HG02870 (cell line): ENCODE measurements at regions not wholly inside any gene's neighbourhood (a gene's known extent, or its start where the extent isn't known, plus 50 kb on each side); places are given as distances from the start of the nearest gene placed in this dataset.
"Not testable (repeated sequence)": the region's sequence is repeated elsewhere in the genome, so short reads cannot be mapped to it uniquely, and the experiment has no call there.

Source experiments
- ATAC-seq: cut with Tn5 transposase; IDR thresholded peaks from one replicate; pipeline ENCODE4 v1.9.1; 2021; ENCODE audit warnings: mild to moderate bottlenecking, moderate library complexity; ENCODE audit not compliant: unreplicated experiment

DNA sequence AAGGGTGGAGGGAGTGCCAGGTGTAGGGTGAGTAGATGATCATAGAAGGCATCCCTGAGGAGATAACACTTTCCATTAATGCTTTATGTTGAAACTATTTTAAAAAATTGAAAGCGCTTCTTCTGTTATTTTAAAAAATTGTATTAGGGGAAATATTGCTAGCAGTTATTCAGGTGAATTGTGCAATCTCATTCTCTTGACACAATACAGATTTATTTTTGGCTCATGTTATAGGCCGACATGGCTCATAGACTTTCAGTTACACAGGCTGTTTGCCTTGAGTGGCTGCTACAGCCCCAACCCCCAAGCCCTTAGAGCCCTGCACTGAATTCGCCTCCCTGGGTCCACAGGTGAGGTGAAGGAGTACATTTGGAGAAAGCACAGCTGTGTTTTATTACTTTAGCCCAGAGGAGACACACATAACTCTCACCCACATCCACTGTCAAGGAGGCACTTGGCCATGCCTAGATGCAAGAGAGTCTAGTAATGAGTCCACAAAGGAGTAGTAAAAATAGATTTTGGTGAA is 228.2 kb downstream of the RFPL4B start:
- no peak for ATAC-seq

DNA sequence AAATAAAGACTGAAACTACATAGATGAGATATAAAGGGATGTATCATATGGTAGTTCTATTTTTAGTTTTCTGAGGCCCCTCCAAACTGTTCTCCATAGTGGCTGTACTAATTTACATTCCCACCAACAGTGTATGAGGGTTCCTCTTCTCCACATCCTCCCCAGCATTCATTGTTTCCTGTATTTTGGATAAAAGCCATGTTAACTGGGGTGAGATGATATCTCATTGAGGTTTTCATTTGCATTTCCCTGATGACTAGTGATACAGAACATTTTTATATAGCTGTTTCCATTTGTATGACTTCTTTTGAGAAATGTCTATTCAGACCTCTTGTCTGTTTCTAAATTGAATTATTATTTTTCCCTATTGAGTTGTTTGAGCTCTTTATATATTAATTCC is 229.3 kb downstream of the RFPL4B start:
- ATAC-seq, result no peak

DNA sequence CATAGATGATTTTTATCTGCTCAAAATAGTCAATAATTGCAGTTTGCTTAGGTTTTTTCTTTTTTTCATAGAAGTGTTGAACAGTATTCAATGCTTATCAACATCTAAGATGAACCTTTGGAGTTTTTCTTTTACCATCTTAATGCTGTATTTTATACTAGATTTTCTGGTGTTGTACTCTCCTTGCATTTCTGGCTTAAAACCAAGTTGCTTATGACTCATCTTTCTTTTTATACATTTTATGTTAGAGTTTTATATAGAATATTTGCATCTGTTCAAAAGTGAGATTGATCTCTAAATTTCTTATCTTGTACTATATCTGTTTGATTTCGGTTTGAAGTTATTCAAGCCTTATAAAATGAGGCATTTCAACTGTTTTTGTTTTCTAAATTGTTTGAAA is 232.5 kb downstream of the RFPL4B start:
- ATAC-seq, result no peak

DNA sequence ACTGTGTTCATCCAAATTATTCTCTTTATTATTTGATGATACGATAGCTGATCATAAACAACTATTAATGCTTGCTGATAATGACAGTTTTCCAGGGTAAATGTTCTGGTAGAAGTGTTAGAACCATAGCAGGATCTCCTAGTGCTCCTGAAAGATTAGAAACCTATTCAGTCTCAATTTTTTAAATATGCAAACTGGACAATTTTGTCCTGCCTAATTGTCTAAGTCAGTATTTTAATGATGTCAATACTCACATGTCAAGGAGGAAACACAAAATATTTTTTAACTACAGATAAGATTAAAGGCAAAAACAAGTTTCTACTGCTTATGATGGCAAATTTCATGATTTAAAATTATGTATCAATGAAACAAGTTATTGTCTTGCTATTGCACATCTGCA is 233.9 kb downstream of the RFPL4B start:
- ATAC-seq, result no peak

DNA sequence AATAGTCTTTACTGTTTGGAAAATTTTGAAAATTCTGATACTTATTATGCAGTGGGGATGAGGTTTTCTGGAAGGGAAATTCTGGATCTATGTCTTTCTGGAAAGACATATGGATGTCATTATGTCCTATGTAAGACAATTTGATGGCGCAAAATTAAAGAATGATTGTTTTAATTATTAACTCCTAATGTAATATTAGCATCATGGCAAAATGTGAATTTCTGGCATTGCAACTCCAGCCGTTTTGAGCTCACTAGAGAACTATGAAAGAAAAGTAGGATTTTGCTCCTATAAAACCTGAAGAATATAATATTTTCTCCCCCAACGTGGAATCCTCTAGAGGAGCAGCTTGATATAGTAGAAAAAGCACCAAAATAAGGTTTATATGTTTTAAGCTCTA is 243.2 kb downstream of the RFPL4B start:
- ATAC-seq, result no peak

DNA sequence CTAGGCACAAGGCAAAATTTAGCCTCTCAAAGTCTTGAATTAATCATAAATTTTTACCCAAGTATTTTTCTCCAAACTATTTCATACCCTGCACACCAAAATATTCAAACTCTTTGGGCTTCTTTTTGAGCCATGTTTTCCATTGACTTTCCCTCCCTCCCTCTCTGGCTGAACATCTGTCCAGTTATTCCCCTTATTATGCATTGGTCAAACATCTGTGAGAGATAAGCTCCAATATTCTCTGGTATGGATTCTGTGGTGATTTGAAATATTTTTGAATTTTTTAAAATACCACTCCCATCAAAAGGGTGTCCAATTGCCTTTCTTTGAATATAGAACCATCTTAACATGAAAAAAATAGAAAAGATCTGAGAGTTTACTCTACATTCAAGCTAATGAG is 244.2 kb downstream of the RFPL4B start:
- ATAC-seq, result no peak

DNA sequence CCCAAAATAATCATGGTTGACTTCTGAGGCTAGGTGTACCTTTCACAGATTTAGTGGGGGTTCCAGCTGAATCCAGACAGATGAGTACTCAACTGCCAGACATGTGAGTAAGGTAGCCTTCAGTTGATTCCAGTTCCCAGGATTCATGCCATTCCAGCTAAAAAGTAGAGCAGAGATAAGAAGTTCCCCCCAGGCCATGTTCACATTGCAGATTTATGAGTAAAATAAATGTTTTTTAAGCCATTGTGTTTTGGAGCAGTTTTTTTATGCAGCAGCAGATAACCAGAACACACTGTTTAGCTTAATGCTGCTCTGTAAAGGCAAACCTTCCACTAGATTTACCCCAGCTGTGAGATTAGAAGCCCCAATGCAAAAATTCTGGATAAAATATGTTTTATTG is 245.0 kb downstream of the RFPL4B start:
- ATAC-seq, result no peak

DNA sequence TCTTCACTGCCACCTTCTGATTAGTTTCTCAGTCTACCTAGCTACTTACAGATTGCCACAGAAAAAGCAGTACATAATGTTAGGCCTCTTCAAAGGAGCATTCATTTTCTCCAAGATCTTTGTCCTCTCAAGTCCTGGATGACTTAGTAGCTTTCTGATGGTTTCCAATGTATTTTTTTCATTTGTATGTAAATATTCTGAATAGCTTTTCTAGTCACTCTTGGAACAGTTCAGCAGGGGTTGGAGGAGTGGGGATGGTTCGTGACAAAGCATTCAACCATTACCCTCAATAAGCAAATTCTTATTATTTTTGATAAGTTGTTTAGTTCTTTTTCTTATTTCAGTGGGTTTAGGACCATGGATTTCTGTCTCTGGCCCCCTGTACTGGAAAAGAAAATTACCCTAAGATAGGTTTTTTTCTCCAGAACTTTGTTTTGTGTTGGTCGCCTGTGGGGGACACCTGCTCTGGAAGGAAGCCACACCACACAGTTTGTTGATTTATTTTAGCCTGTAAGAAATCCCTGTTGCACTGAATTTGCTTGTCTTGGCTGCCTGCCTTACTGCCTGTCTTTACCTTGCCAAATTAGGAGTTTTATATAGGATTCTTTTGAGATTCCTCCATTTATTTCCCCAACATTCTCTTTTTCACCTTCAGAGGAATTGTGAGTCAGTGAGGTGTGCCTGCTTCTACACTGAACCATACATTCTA is 247.9 kb downstream of the RFPL4B start:
- no peak for ATAC-seq

DNA sequence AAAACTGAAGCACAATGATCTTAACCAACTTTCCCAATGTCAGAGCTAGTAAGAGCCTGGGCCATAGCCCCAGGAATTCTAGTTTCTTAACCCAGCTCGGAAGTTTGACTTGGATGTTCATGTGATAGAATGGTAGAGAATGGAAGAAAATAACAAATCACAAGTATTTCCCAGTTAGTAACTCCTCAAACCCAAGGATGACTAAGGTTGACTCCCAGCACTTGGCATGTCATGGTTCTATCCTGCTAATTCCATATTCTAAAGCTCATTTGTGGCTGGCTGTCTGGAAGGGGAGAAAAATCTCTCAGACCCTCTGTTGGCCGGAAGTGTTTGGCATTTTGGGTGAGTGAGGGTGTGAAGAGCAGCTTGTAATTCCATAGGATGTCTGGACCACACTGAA is 248.7 kb downstream of the RFPL4B start:
- no peak for ATAC-seq

DNA sequence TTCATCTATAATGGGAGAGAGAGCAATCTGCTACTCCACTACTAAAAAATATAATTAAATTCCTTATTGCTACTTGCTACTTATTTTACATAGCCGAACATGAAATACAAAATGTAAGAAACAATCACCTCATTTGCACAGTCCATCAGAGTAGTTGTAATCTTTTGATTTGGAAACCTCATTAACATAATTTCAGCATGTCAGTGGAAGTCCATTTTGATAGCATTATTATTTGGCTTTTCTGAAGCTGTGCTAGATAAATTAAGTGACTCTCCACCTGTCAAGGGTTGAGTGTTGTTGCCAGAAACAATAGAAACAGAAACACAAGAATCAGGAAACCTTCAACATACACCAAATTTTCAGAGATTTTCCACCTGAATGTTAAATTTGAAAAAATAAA is 250.0 kb downstream of the RFPL4B start:
- no peak for ATAC-seq

DNA sequence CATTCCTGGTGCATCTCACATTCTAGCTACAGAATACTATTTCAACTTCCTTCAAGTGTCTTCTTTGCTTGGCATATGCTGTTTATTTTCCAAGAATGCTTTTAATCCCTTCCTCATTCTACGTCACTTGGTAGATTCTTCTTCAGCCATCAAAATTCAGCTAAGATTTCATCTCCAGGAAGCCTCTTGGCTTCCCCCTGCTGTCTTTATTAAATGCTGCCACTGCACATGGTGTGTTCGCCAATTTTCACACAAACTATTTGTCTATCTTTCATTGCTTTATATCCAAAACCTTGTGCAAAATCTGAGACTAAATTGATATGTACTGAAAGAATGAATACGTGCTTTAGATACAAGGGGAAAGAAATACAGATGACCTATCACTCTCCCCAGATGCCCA is 253.0 kb downstream of the RFPL4B start:
- no peak for ATAC-seq

DNA sequence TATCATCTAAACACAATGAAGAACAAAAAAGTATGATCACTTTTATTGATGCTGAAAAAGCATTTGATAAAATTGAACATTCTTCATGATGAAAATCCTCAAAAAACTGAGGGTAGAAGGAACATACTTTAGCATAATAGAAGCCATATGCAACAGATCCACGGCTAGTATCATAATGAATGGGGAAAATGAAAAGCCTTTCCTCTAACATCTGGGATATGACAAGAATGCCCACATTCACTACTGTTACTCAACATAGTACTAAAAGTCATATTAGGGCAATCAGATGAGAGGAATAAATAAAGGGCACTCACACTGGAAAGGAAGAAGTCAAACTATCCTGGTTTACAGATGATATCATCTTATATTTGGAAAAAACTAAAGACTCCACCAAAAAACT is 256.6 kb downstream of the RFPL4B start:
- ATAC-seq, result no peak

DNA sequence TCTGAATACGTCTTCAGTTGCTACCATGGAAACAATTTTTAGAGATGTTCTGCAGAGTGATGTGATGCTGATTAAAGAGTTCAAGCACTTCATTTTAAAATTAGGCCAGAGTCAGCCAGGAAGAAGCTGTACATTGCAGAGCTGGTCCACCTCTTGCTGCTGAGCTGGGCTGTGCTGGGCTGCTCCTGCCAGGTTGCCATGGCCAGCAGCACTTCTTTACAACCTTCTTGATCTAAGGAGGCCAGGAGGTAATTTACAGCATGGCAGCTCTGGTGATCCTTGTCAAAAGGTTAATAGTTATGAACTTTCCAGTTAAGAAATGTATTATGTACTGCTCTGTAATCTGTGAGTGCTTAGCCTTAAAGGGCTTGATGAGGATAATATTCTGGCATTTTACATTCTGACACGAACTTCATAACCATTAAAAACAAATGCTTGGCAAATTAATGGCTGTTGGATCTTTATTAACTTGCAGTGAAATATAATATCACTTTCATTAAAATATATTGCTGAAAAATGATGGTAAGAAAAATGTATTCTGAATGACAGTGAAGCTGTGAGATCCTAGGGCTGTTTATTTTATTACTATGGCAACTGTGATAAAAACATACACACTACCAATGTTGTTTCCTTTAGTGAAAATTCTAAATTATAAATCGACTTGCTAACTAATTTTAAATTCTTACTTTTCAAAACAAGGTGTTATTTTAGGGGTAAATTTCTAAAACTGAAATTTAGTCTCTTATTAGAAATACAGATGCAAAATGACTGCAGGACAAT is 259.7 kb downstream of the RFPL4B start:
- no peak for ATAC-seq

DNA sequence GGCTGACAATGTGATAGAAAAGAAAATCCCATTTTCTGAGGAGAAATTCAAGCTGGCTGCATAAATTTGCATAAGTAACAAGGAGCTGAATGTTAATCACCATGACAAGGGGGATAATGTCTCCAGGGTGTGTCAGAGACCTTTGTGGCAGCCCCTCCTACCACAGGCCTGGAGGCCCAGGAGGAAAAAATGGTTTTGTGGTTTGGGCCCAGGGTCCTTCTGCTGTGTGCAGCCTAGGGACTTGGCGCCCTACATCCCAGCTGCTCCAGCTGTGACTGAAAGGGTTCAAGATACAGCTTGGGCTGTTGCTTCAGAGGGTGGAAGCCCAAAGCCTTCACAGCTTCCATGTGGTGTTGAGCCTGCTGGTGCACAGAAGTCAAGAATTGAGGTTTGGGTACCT is 261.8 kb downstream of the RFPL4B start:
- ATAC-seq, result not testable (repeated sequence)

DNA sequence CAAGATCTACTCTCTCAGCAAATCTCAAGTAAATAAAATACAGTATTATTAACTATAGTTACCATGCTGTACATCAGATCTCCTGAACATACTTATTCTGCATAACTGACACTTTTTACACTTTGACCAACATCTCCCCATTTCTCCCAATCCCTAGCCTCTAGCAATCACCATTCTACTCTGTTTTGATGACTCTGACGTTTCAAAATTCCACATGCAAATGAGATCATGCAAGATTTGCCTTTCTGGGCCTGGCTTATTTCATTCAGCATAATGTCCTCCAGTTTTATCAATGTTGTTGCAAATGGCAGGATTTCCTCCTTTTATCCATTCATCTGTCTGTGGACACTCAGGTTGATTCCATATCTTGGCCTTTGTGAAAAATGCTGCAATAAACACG is 266.3 kb downstream of the RFPL4B start:
- ATAC-seq, result no peak

DNA sequence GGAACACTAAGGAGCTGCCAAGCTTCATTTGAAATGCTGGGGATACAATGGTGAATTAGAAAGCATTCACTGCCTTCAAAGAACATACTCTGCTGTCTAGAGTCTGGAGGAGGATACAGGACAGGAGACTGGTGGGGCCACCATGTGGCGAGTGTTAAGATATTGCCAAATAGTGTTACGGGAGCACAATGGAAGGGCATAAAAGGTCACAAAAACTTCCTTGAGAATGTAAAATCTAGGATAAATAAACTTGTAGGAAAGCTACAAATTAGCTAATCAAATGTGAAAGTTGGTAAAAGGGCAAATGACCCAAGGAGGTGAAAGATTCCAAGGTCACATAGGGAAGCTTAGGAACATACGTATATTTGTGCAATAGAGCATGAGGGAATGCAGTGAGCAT is 271.7 kb downstream of the RFPL4B start:
- no peak for ATAC-seq

DNA sequence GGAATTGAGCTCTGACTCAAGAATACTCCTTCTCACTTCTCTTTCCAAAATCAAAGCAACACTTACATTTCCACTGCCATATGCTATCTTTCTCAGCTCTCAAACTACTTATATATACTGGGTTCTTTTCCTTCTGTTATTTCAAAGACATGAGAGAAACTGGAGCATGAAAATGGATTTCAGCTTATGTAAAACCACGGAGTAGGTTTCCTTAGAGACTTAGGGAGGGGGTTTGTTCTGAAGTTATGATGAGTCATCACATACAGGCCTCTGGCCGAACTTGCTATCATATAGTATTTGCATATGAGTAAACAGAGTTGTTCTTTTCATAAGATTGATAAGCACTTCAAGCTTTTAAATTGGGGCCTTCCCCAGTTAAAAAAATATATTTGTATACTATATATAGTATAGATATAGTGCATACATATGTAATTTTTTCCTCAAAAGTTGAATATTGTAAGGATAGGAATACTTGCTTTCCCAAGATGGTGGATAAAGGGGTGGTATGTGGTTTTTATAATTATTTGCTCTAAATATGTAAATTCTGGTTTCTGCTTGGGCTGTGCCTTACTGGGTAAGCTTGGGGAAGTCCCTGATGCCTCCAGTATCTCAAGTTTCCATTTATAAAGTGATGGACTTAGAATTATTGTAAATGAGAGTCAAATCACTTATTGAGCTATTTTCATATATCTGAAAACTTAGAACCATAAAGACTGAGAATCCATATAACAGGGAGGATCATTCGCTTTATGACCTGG is 273.9 kb downstream of the RFPL4B start:
- ATAC-seq, result peak; percentile 73

DNA sequence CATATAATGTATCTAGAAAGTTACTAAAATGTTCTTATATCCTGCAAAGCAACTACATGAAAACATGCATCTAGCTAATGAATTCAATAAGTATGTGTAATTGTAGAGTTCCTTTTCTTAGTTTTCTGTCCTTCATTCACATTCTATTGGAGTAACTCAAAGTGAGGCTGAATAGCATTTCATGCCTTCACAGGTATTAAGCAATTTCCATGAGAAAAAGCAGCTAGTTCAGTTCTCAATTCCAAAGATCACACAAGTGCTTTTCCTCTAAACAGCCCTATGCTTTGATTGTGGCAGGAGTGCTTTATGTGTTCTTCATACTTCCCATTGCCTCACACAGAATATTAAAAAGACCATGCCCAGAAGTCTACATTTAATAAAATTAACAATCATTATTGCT is 274.9 kb downstream of the RFPL4B start:
- no peak for ATAC-seq

DNA sequence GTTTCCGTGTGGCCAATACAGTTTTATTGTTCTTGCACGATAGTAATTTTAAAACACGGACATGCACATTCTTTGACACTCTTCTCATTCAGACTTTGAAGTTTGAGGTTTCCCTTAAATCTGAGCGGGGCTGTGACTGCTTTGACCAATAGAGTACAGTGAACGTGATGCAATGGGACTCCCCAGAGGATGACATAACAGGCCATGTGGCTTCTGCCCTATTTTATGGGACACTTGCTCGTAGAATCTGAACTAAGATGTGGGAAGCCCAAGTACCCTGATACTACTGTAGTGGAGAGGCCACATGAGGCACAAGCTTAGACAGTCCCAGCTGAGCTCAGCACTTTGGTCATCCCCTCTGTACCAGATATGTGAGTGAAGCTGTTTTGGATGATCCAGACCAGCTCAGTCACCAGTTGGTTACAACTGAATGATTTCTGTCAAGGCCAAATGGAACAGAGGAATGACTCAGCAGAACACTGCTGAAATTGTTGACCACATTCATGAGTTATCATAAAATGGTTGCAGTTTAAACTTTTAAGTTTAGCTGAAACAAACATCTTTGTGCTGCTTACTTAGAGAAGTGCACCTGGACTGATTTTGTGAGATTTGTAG is 279.4 kb downstream of the RFPL4B start:
- no peak for ATAC-seq

DNA sequence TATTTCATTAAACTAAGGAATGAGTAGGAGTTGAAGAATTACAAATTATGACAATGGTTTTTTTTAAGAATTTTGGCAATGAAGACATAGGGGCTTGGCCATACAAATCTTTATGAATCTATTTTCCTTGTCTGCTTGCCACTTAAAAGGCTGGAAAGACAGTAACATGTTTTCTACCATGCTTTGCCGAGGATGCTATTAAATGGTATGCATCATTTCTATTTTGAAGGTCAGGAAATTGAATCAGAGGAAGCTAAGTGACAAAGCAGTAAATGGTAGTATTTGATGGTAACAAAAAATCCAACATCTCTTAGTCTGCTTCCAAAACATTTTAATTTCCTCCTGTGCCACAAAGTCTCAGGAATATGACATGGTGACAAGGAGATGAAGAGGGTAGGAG is 287.2 kb downstream of the RFPL4B start:
- ATAC-seq, result no peak

DNA sequence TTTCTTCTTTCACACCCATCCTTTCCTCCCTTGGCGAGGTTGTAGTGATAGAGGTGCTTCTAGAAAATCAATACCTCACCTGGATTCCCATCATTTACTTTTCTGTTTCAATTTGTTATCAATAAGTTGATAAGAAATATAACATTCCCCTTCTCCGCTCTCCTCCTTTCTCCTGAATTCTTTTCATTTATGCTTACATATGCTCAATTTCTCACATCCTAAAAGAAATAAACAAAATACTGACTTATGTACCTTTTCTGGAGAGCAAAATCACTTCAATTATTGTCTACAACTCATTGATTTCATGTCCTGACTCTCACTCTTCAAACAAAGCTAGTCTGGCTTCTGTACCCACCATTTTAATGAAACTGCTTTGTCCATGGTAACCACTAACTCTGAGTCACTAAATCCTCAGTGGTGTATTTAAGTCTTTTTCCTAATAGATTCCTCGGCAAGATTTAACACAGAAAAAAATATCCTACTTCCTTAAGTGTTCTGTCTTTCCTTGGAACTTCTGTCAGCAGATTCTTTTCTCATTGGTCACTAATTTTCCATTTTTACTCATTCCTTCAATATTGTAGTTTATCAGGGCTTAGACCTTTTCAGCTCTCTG is 289.6 kb downstream of the RFPL4B start:
- no peak for ATAC-seq
